WTC11 (cell line): ENCODE measurements at regions not wholly inside any gene's neighbourhood (a gene's known extent, or its start where the extent isn't known, plus 50 kb on each side); places are given as distances from the start of the nearest gene placed in this dataset.

Source experiments
- AFF4 ChIP-seq: sonication (generic); formaldehyde crosslinking; IDR thresholded peaks from 2 replicates; pipeline ENCODE4 v1.8.1; 2023; ENCODE audit warnings: mild to moderate bottlenecking, missing genetic modification reagents, borderline replicate concordance
- ATF2 ChIP-seq: sonication (generic); formaldehyde crosslinking; IDR thresholded peaks from 2 replicates; pipeline ENCODE4 v1.8.1; 2022; ENCODE audit warnings: low read depth, missing genetic modification reagents, borderline replicate concordance
- ATF3 ChIP-seq: sonication (generic); formaldehyde crosslinking; conservative IDR thresholded peaks from 2 replicates; pipeline ENCODE4 v1.8.1; 2022; ENCODE audit warnings: mild to moderate bottlenecking, missing genetic modification reagents
- CBFB ChIP-seq: sonication (generic); formaldehyde crosslinking; IDR thresholded peaks from 2 replicates; pipeline ENCODE4 v1.8.1; 2022; ENCODE audit warnings: mild to moderate bottlenecking, low read depth, missing genetic modification reagents
- ESRRA ChIP-seq: sonication (generic); formaldehyde crosslinking; IDR thresholded peaks from 2 replicates; pipeline ENCODE4 v1.8.1; 2022; ENCODE audit warnings: mild to moderate bottlenecking, missing genetic modification reagents, borderline replicate concordance
- JAZF1 ChIP-seq: fragments of 250-450 bp; sonication (Bioruptor Pico); IDR thresholded peaks from 2 replicates; pipeline ENCODE4 v1.9.0; 2021; ENCODE audit warnings: moderate library complexity, mild to moderate bottlenecking, inconsistent platforms
- MLX ChIP-seq: sonication (generic); formaldehyde crosslinking; IDR thresholded peaks from 2 replicates; pipeline ENCODE4 v1.8.1; 2023; ENCODE audit warnings: mild to moderate bottlenecking, missing genetic modification reagents, moderate library complexity
- OVOL2 ChIP-seq: fragments of 250-450 bp; sonication (Bioruptor Pico); IDR thresholded peaks from 2 replicates; pipeline ENCODE4 v1.9.0; 2021; ENCODE audit warnings: mild to moderate bottlenecking, borderline replicate concordance
- PRDM15 ChIP-seq: sonication (generic); formaldehyde crosslinking; IDR thresholded peaks from 2 replicates; pipeline ENCODE4 v1.8.0; 2022; ENCODE audit warnings: missing genetic modification reagents
- PREB ChIP-seq: sonication (generic); formaldehyde crosslinking; IDR thresholded peaks from 2 replicates; pipeline ENCODE4 v1.8.1; 2022; ENCODE audit warnings: mild to moderate bottlenecking, missing genetic modification reagents, moderate library complexity, borderline replicate concordance
- RELA ChIP-seq: sonication (generic); formaldehyde crosslinking; IDR thresholded peaks from 2 replicates; pipeline ENCODE4 v1.8.1; 2022; ENCODE audit warnings: missing genetic modification reagents, mild to moderate bottlenecking, borderline replicate concordance
- USF1 ChIP-seq: sonication (generic); formaldehyde crosslinking; IDR thresholded peaks from 2 replicates; pipeline ENCODE4 v1.8.0; 2022; ENCODE audit warnings: mild to moderate bottlenecking, missing genetic modification reagents
- ZBTB43 ChIP-seq: sonication (generic); formaldehyde crosslinking; IDR thresholded peaks from 2 replicates; pipeline ENCODE4 v1.8.1; 2023; ENCODE audit warnings: mild to moderate bottlenecking, missing genetic modification reagents
- ZNF281 ChIP-seq: sonication (generic); formaldehyde crosslinking; IDR thresholded peaks from 2 replicates; pipeline ENCODE4 v1.8.0; 2023; ENCODE audit warnings: mild to moderate bottlenecking, missing genetic modification reagents
- ZSCAN18 ChIP-seq: fragments of 250-450 bp; sonication (Bioruptor Pico); IDR thresholded peaks from 2 replicates; pipeline ENCODE4 v2.1.2; 2022; ENCODE audit warnings: mild to moderate bottlenecking, moderate library complexity

GRCh38 chr11:106551744-106552673, 466.3 kb downstream of the GUCY1A2 start (continued):
- TF ChIP-seq AFF4 (CRISPR knock-in tag) (no peak), ZBTB43 (CRISPR knock-in tag) (no peak), ATF3 (CRISPR knock-in tag) (no peak), JAZF1 (CRISPR knock-in tag) (no peak), MLX (CRISPR knock-in tag) (no peak), ZNF281 (CRISPR knock-in tag) (no peak), USF1 (no peak), PREB (CRISPR knock-in tag) (no peak), ZSCAN18 (CRISPR knock-in tag) (no peak), OVOL2 (CRISPR knock-in tag) (no peak), RELA (no peak), CBFB (CRISPR knock-in tag) (no peak), ESRRA (CRISPR knock-in tag) (no peak), ATF2 (no peak), PRDM15 (CRISPR knock-in tag) (no peak)
